IMR-90 (cell line): ENCODE measurements at regions not wholly inside any gene's neighbourhood (a gene's known extent, or its start where the extent isn't known, plus 50 kb on each side); places are given as distances from the start of the nearest gene placed in this dataset.

Experiments
- ATAC-seq: fragments of 200-7000 bp; cut with Tn5 transposase; 2 replicates; pipeline ENCODE4 v1.9.1; 2020; ENCODE audit warnings: low read depth, mild to moderate bottlenecking, moderate library complexity
- BruUV-seq: library from RNA; stranded (reverse); fragments of 400-500 nt; replicated peaks from 2 replicates; lab custom pipeline; 2021; lab: Mats Ljungman, UMichigan
- CTCF ChIA-PET: fragments of 300-600 bp; formaldehyde crosslinking; extraction: SDS; loops from one replicate; lab custom pipeline; 2021; ENCODE audit warnings: antibody characterized with exemption; lab: Yijun Ruan, JAX
- POLR2A ChIA-PET: fragments of 300-600 bp; sonication (Branson Sonifier 250); formaldehyde crosslinking; loops from one replicate; lab custom pipeline; 2022; ENCODE audit warnings: antibody characterized with exemption; ENCODE audit not compliant: unreplicated experiment; lab: Charles Lee
- DNase-seq: peaks from one replicate; pipeline ENCODE4 v3.0.0; 2013
- H2AFZ ChIP-seq: replicated peaks from 2 replicates; pipeline ENCODE3; 2013; ENCODE audit warnings: low read length, mild to moderate bottlenecking; ENCODE audit not compliant: poor library complexity
- H2AK5ac ChIP-seq: 2 replicates; pipeline ENCODE4 v1.6.1; 2013; ENCODE audit warnings: low read depth, low read length, inconsistent platforms
- H2AK9ac ChIP-seq: replicated peaks from 2 replicates; pipeline ENCODE3; 2013; ENCODE audit warnings: mild to moderate bottlenecking, low read depth, low read length, moderate library complexity; ENCODE audit not compliant: poor library complexity
- H2BK120ac ChIP-seq: 2 replicates; pipeline ENCODE4 v1.6.1; 2013; ENCODE audit warnings: low read depth, low read length, inconsistent platforms
- H2BK15ac ChIP-seq: 3 replicates; pipeline ENCODE4 v1.6.1; 2013; ENCODE audit warnings: low read depth, low read length, inconsistent platforms
- H2BK20ac ChIP-seq: 2 replicates; pipeline ENCODE4 v1.6.1; 2013; ENCODE audit warnings: low read depth, mild to moderate bottlenecking, inconsistent platforms, low read length, moderate library complexity
- H2BK5ac ChIP-seq: 2 replicates; pipeline ENCODE4 v1.6.1; 2013; ENCODE audit warnings: mild to moderate bottlenecking, low read depth, low read length, inconsistent platforms; ENCODE audit not compliant: poor library complexity, severe bottlenecking
- H3K14ac ChIP-seq: replicated peaks from 2 replicates; pipeline ENCODE4 v1.6.1; 2013; ENCODE audit warnings: low read depth, low read length, inconsistent platforms
- H3K18ac ChIP-seq: 2 replicates; pipeline ENCODE4 v1.6.1; 2013; ENCODE audit warnings: low read depth, low read length, control low read depth
- H3K23ac ChIP-seq: 2 replicates; pipeline ENCODE4 v1.6.1; 2013; ENCODE audit warnings: low read depth, low read length, inconsistent platforms
- H3K27ac ChIP-seq: 2 replicates; pipeline ENCODE4 v1.5.1; 2013; ENCODE audit warnings: mild to moderate bottlenecking, control low read depth, low read length; ENCODE audit not compliant: insufficient read depth
- H3K27me3 ChIP-seq: 2 replicates; pipeline ENCODE4 v1.6.1; 2013; ENCODE audit warnings: low read length; ENCODE audit not compliant: control insufficient read depth, insufficient read depth
- H3K36me3 ChIP-seq: 2 replicates; pipeline ENCODE4 v1.6.1; 2013; ENCODE audit warnings: low read length, mixed read lengths; ENCODE audit not compliant: control insufficient read depth, insufficient read depth
- H3K4ac ChIP-seq: 2 replicates; pipeline ENCODE4 v1.6.1; 2013; ENCODE audit warnings: low read depth, low read length, inconsistent platforms
- H3K4me1 ChIP-seq: 2 replicates; pipeline ENCODE4 v1.6.1; 2013; ENCODE audit warnings: low read length, mixed read lengths; ENCODE audit not compliant: control insufficient read depth, insufficient read depth
- H3K4me2 ChIP-seq: 2 replicates; pipeline ENCODE4 v1.6.1; 2013; ENCODE audit warnings: low read depth, mild to moderate bottlenecking, control low read depth, low read length, moderate library complexity
- H3K4me3 ChIP-seq: 2 replicates; pipeline ENCODE4 v1.5.1; 2013; ENCODE audit warnings: low read depth, mild to moderate bottlenecking, control low read depth, low read length, moderate library complexity; ENCODE audit not compliant: insufficient read depth
- H3K56ac ChIP-seq: 2 replicates; pipeline ENCODE4 v1.6.1; 2013; ENCODE audit warnings: low read length, inconsistent platforms; ENCODE audit not compliant: insufficient read depth; ENCODE audit errors: extremely low read depth
- H3K79me1 ChIP-seq, 2 experiments: 2 replicates each; pipeline ENCODE4 v1.6.1; 2013; ENCODE audit warnings: low read length in 2 of 2, inconsistent platforms in 1 of 2, low read depth in 1 of 2
- H3K9ac ChIP-seq: 2 replicates; pipeline ENCODE4 v1.6.1; 2013; ENCODE audit warnings: low read depth, low read length, control low read depth
- H3K9me1 ChIP-seq: 2 replicates; pipeline ENCODE4 v1.6.1; 2013; ENCODE audit warnings: low read length, inconsistent platforms; ENCODE audit not compliant: insufficient read depth
- H3K9me3 ChIP-seq: 2 replicates; pipeline ENCODE4 v1.6.1; 2013; ENCODE audit warnings: low read length; ENCODE audit not compliant: control insufficient read depth, insufficient read depth
- H4K20me1 ChIP-seq: 2 replicates; pipeline ENCODE4 v1.6.1; 2013; ENCODE audit warnings: low read length, inconsistent platforms; ENCODE audit not compliant: insufficient read depth
- H4K5ac ChIP-seq: 2 replicates; pipeline ENCODE4 v1.6.1; 2013; ENCODE audit warnings: mild to moderate bottlenecking, low read depth, low read length, control low read depth
- H4K8ac ChIP-seq, 2 experiments: 2 replicates each; pipeline ENCODE4 v1.6.1; 2013; ENCODE audit warnings: low read depth in 2 of 2, low read length in 2 of 2, control low read depth in 1 of 2, inconsistent platforms in 1 of 2
- H4K91ac ChIP-seq: 2 replicates; pipeline ENCODE4 v1.6.1; 2013; ENCODE audit warnings: low read depth, low read length, inconsistent platforms; ENCODE audit not compliant: insufficient read depth
- BHLHE40 ChIP-seq: fragments of 150-350 bp; IDR thresholded peaks from 2 replicates; pipeline ENCODE4 v1.6.1; 2016; ENCODE audit warnings: mild to moderate bottlenecking, low read depth, low read length
- CEBPB ChIP-seq: IDR thresholded peaks from 2 replicates; pipeline ENCODE4 v1.6.1; 2012; ENCODE audit warnings: low read depth, low read length, improper control_type of control experiment
- CHD1 ChIP-seq: IDR thresholded peaks from 2 replicates; pipeline ENCODE4 v1.6.1; 2012; ENCODE audit warnings: low read depth, low read length, improper control_type of control experiment
- CTCF ChIP-seq: conservative IDR thresholded peaks from 2 replicates; pipeline ENCODE4 v1.5.1; 2012; ENCODE audit warnings: mild to moderate bottlenecking, low read depth, low read length, improper control_type of control experiment
- ELK1 ChIP-seq: fragments of 150-350 bp; IDR thresholded peaks from 2 replicates; pipeline ENCODE4 v1.6.1; 2016; ENCODE audit warnings: low read depth, mild to moderate bottlenecking, low read length, moderate library complexity, borderline replicate concordance
- FOS ChIP-seq: fragments of 150-350 bp; IDR thresholded peaks from 2 replicates; pipeline ENCODE4 v1.6.1; 2016; ENCODE audit warnings: low read depth, low read length
- MAFK ChIP-seq: IDR thresholded peaks from 2 replicates; pipeline ENCODE4 v1.6.1; 2012; ENCODE audit warnings: low read depth, low read length, improper control_type of control experiment
- MAZ ChIP-seq: IDR thresholded peaks from 2 replicates; pipeline ENCODE4 v1.6.1; 2012; ENCODE audit warnings: low read depth, mild to moderate bottlenecking, low read length, improper control_type of control experiment, moderate library complexity, borderline replicate concordance
- MXI1 ChIP-seq: IDR thresholded peaks from 2 replicates; pipeline ENCODE4 v1.6.1; 2012; ENCODE audit warnings: low read depth, mild to moderate bottlenecking, low read length, moderate library complexity, borderline replicate concordance
- NFE2L2 ChIP-seq: fragments of 150-350 bp; IDR thresholded peaks from 2 replicates; pipeline ENCODE4 v1.6.1; 2016; ENCODE audit warnings: low read depth, mild to moderate bottlenecking, low read length
- POLR2A ChIP-seq: IDR thresholded peaks from 2 replicates; pipeline ENCODE4 v1.6.1; 2012; ENCODE audit warnings: mild to moderate bottlenecking, low read depth, low read length
- RAD21 ChIP-seq: IDR thresholded peaks from 2 replicates; pipeline ENCODE4 v1.6.1; 2012; ENCODE audit warnings: low read length, improper control_type of control experiment
- RCOR1 ChIP-seq: IDR thresholded peaks from 2 replicates; pipeline ENCODE4 v1.6.1; 2012; ENCODE audit warnings: mild to moderate bottlenecking, low read length, improper control_type of control experiment; ENCODE audit not compliant: insufficient replicate concordance
- RFX5 ChIP-seq: IDR thresholded peaks from 2 replicates; pipeline ENCODE4 v1.8.0; 2012; ENCODE audit warnings: low read depth, mild to moderate bottlenecking, low read length, moderate library complexity
- SMC3 ChIP-seq: fragments of 150-350 bp; IDR thresholded peaks from 2 replicates; pipeline ENCODE4 v1.6.1; 2016; ENCODE audit warnings: low read depth, mild to moderate bottlenecking, antibody characterized with exemption, low read length, moderate library complexity
- USF2 ChIP-seq: fragments of 150-350 bp; IDR thresholded peaks from 2 replicates; pipeline ENCODE4 v1.6.1; 2017; ENCODE audit warnings: mild to moderate bottlenecking, antibody characterized with exemption, low read length, low read depth
- WGBS, 2 experiments: methylation state at CpG; one replicate each; pipeline versions ENCODE4 v1.1.5 to v1.1.7; 2013; ENCODE audit warnings: missing lambda C conversion rate in 2 of 2; ENCODE audit not compliant: insufficient read length in 1 of 2; ENCODE audit errors: extremely low coverage in 2 of 2; 5-methylcytosine and 5-hydroxymethylcytosine counted together
- dilution Hi-C: fragments of 300-500 bp; cut with HindIII; formaldehyde crosslinking; loops from one replicate; pipeline ENCODE4 v1.14.3; 2018; ENCODE audit warnings: low sequenced_read_pairs; ENCODE audit not compliant: unreplicated experiment
- in situ Hi-C: fragments of 300-500 bp; cut with MboI; formaldehyde crosslinking; loops from 3 replicates; pipeline ENCODE4 v1.14.3; 2019; ENCODE audit warnings: low sequenced_read_pairs, inconsistent platforms, mixed read lengths
- intact Hi-C: fragments of 100-400 bp; cut with micrococcal nuclease; formaldehyde crosslinking; loops from 2 replicates; pipeline ENCODE4 v1.10.0; 2022

GRCh38 chr4:14867847-14868246 lies 134.4 kb upstream of the CPEB2 start:
- in situ Hi-C loops, result loop anchor here (25.0 kb wide), 1 partner anchor 594 kb away; the partner anchor contains the start of gene CC2D2A

More at GRCh38 chr4:14867847-14868246, 134.4 kb upstream of the CPEB2 start:
- H3K9me1 ChIP-seq, result no peaks in the 10 kb centered on the region
- H2BK20ac ChIP-seq, result no peak overlapping the region
- ChIA-PET CTCF (no interaction called here), POLR2A (no interaction called here)
- H3K36me3 ChIP-seq, result no peaks in the 10 kb centered on the region
- no peak overlapping the region for H3K9ac ChIP-seq
- H2BK15ac ChIP-seq, result no peak overlapping the region
- H4K5ac ChIP-seq, result no peak overlapping the region
- no peak for DNase-seq
- H2AFZ ChIP-seq, result no peak overlapping the region
- no peak overlapping the region for H2AK9ac ChIP-seq
- no peak overlapping the region for H3K56ac ChIP-seq
- H3K27ac ChIP-seq, result no peak overlapping the region
- no peak overlapping the region for H3K23ac ChIP-seq
- no peaks in the 10 kb centered on the region for H3K79me1 ChIP-seq
- H2BK120ac ChIP-seq, result no peak overlapping the region
- no peak overlapping the region for H4K91ac ChIP-seq
- H3K4me1 ChIP-seq, result no peaks in the 10 kb centered on the region
- ATAC-seq, result no peak
- BruUV-seq, result no TSS peak
- H3K4ac ChIP-seq, result no peak overlapping the region
- no peak overlapping the region for H4K8ac ChIP-seq
- no peak for TF ChIP-seq RCOR1
- TF ChIP-seq MAFK, result no peak
- no peak for TF ChIP-seq MAZ
- TF ChIP-seq MXI1, result no peak
- TF ChIP-seq POLR2A, result no peak
- TF ChIP-seq NFE2L2, result no peak
- TF ChIP-seq CTCF, result no peak
- no peak for TF ChIP-seq RFX5
- no peak for TF ChIP-seq SMC3
- TF ChIP-seq CEBPB, result no peak
- no peak for TF ChIP-seq ELK1
- TF ChIP-seq FOS, result no peak
- no peak for TF ChIP-seq BHLHE40
- no peak for TF ChIP-seq RAD21
- TF ChIP-seq USF2, result no peak
- no peak for TF ChIP-seq CHD1
- intact Hi-C loops (no loop called here), dilution Hi-C loops (no loop called here)
- no peak overlapping the region for H3K14ac ChIP-seq
- no peaks in the 10 kb centered on the region for H3K9me3 ChIP-seq
- no peak overlapping the region for H3K18ac ChIP-seq
- no peak overlapping the region for H2AK5ac ChIP-seq
- no peak overlapping the region for H2BK5ac ChIP-seq
- no CpG with 5 or more reads among the region's 7 CpGs for WGBS, 2 experiments
- no peak overlapping the region for H3K4me2 ChIP-seq
- no peaks in the 10 kb centered on the region for H4K20me1 ChIP-seq
- peaks cover 8% of the 10 kb centered on the region for H3K27me3 ChIP-seq
- no peak overlapping the region for H3K4me3 ChIP-seq
